Caco-2 (cell line): ENCODE measurements at regions not wholly inside any gene's neighbourhood (a gene's known extent, or its start where the extent isn't known, plus 50 kb on each side); places are given as distances from the start of the nearest gene placed in this dataset.

ENCODE experiments used
- BruUV-seq: library from RNA; stranded (reverse); fragments of 400-500 nt; replicated peaks from 2 replicates; lab custom pipeline; 2021; lab: Mats Ljungman, UMichigan
- CTCF ChIA-PET: fragments of 300-600 bp; sonication (Branson Sonifier 250); formaldehyde crosslinking; loops from one replicate; lab custom pipeline; 2022; ENCODE audit warnings: antibody characterized with exemption; lab: Charles Lee
- POLR2A ChIA-PET: fragments of 300-600 bp; sonication (Branson Sonifier 250); formaldehyde crosslinking; loops from one replicate; lab custom pipeline; 2022; ENCODE audit warnings: antibody characterized with exemption; lab: Charles Lee
- DNase-seq, 2 experiments: peaks; one replicate each; pipeline versions ENCODE4 v3.0.0 to v3.0.0-alpha.2; 2020 to 2022
- H3K27me3 ChIP-seq: replicated peaks from 2 replicates; pipeline ENCODE4 v1.6.0; 2011; ENCODE audit warnings: low read length; ENCODE audit not compliant: control insufficient read depth, insufficient read depth
- H3K36me3 ChIP-seq: 2 replicates; pipeline ENCODE4 v1.5.1; 2011; ENCODE audit warnings: low read length; ENCODE audit not compliant: control insufficient read depth, insufficient read depth
- H3K4me1 ChIP-seq: fragments of 250-450 bp; sonication (Bioruptor Pico); 2 replicates; pipeline ENCODE4 v1.5.1; 2020; ENCODE audit warnings: mild to moderate bottlenecking
- H3K4me3 ChIP-seq: 2 replicates; pipeline ENCODE4 v1.5.1; 2011; ENCODE audit warnings: low read depth, mild to moderate bottlenecking, control low read depth, low read length
- H3K9me3 ChIP-seq: fragments of 250-450 bp; sonication (Bioruptor Pico); 2 replicates; pipeline ENCODE4 v1.5.1; 2020; ENCODE audit warnings: mild to moderate bottlenecking, moderate library complexity
- H3K27ac Mint-ChIP-seq: one replicate; pipeline ENCODE4 v1.8.0; 2022; ENCODE audit warnings: mixed read lengths; ENCODE audit not compliant: unreplicated experiment
- H3K27me3 Mint-ChIP-seq: one replicate; pipeline ENCODE4 v1.8.0; 2022; ENCODE audit warnings: mixed read lengths; ENCODE audit not compliant: insufficient read depth, unreplicated experiment
- H3K36me3 Mint-ChIP-seq: one replicate; pipeline ENCODE4 v1.8.0; 2022; ENCODE audit warnings: mild to moderate bottlenecking, mixed read lengths; ENCODE audit not compliant: insufficient read depth, unreplicated experiment
- H3K4me1 Mint-ChIP-seq: one replicate; pipeline ENCODE4 v1.8.0; 2022; ENCODE audit warnings: low read depth, mixed read lengths; ENCODE audit not compliant: unreplicated experiment
- H3K4me3 Mint-ChIP-seq: one replicate; pipeline ENCODE4 v1.8.0; 2022; ENCODE audit warnings: mild to moderate bottlenecking, moderate library complexity, mixed read lengths; ENCODE audit not compliant: unreplicated experiment
- H3K9me3 Mint-ChIP-seq: one replicate; pipeline ENCODE4 v1.8.0; 2022; ENCODE audit warnings: mixed read lengths; ENCODE audit not compliant: unreplicated experiment
- intact Hi-C: fragments of 100-400 bp; cut with micrococcal nuclease; formaldehyde crosslinking; loops from one replicate; pipeline ENCODE4 v1.10.0; 2022; ENCODE audit not compliant: unreplicated experiment
- TF ChIP-seq, protein P1 (sequence below), 2 experiments: fragments of 200-600 bp in 1 of 2; IDR thresholded peaks; 1 replicate in 1 of 2; 2 replicates in 1 of 2; pipeline versions ENCODE4 v1.5.1 to v1.8.0; 2011 to 2022; ENCODE audit warnings: antibody characterized with exemption in 1 of 2, control low read depth in 1 of 2, inconsistent platforms in 1 of 2, low read depth in 1 of 2, low read length in 1 of 2, mild to moderate bottlenecking in 1 of 2, moderate library complexity in 1 of 2; ENCODE audit not compliant: insufficient read depth in 1 of 2, severe bottlenecking in 1 of 2, unreplicated experiment in 1 of 2

DNA sequence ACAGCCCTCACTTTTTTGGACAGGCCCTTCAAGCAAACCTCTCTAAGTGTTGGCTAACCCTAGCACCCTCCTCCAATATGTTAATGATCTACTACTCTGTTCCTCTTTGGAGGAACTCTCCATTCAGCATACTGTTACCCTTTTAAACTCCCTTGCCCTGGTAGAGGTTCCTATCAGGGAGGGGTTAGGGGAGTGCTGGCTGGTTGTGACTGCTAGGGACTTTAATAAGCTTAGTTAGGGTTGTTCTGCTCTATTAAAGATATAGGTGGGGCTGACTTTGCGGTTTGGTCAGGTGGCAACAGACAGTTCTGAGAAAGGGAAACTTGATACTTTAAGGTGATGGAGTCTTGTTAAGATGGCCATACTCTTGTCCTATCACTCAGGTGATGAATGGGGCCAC is 301.5 kb upstream of the FBXO33 start:
- Mint-ChIP-seq H3K36me3 (no peaks in the 10 kb centered on the region), H3K4me3 (no peak overlapping the region), H3K4me1 (no peaks in the 10 kb centered on the region), H3K9me3 (no peaks in the 10 kb centered on the region), H3K27ac (no peak overlapping the region), H3K27me3 (peaks cover 11% of the 10 kb centered on the region)
- ChIA-PET POLR2A (no interaction called here), CTCF (no interaction called here)
- BruUV-seq, result no TSS peak
- H3K36me3 ChIP-seq, result no peaks in the 10 kb centered on the region
- TF ChIP-seq, protein P1, sequence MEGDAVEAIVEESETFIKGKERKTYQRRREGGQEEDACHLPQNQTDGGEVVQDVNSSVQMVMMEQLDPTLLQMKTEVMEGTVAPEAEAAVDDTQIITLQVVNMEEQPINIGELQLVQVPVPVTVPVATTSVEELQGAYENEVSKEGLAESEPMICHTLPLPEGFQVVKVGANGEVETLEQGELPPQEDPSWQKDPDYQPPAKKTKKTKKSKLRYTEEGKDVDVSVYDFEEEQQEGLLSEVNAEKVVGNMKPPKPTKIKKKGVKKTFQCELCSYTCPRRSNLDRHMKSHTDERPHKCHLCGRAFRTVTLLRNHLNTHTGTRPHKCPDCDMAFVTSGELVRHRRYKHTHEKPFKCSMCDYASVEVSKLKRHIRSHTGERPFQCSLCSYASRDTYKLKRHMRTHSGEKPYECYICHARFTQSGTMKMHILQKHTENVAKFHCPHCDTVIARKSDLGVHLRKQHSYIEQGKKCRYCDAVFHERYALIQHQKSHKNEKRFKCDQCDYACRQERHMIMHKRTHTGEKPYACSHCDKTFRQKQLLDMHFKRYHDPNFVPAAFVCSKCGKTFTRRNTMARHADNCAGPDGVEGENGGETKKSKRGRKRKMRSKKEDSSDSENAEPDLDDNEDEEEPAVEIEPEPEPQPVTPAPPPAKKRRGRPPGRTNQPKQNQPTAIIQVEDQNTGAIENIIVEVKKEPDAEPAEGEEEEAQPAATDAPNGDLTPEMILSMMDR (IDR thresholded peaks at IDR 0.05; ENCODE audit: insufficient read depth in 1 of 2, low read depth in 1 of 2, low read length in 1 of 2, severe bottlenecking in 1 of 2, unreplicated experiment in 1 of 2), result no peak
- H3K4me1 ChIP-seq, result no peaks in the 10 kb centered on the region
- H3K27me3 ChIP-seq, result no peaks in the 10 kb centered on the region
- no peak for DNase-seq
- intact Hi-C loops, result no loop called here
- H3K9me3 ChIP-seq, result no peaks in the 10 kb centered on the region
- H3K4me3 ChIP-seq, result no peak overlapping the region

DNA sequence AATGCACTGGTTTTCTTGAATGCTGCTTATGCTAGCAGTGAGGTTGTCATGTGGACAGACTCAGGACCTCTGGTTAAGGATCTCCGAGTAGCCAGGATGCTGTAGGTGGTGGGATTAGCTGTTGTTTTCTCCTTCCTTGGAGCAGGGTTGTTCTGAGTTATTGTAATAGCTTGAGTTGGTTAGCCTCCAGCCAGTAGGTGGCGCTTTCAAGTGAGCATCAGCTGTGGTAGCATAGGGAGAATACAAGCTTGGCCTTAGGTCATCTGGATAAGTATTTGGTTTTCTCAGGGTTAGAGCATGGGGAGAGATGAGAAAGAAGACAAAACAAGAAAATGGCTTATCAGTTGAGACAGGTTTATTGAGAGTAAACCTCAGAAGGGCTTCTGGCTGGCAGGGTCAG is 299.7 kb upstream of the FBXO33 start:
- H3K27me3 ChIP-seq, result no peaks in the 10 kb centered on the region
- H3K4me1 ChIP-seq, result no peaks in the 10 kb centered on the region
- H3K36me3 ChIP-seq, result no peaks in the 10 kb centered on the region
- DNase-seq, result peak in 1 of 2 experiments; percentile 37
- no peaks in the 10 kb centered on the region for H3K9me3 Mint-ChIP-seq
- BruUV-seq, result no TSS peak
- H3K9me3 ChIP-seq, result no peaks in the 10 kb centered on the region
- H3K27ac Mint-ChIP-seq, result no peak overlapping the region
- peaks cover 11% of the 10 kb centered on the region for H3K27me3 Mint-ChIP-seq
- intact Hi-C loops, result no loop called here
- CTCF ChIA-PET, result no interaction called here
- H3K36me3 Mint-ChIP-seq, result no peaks in the 10 kb centered on the region
- no peaks in the 10 kb centered on the region for H3K4me1 Mint-ChIP-seq
- TF ChIP-seq, protein P1 (IDR thresholded peaks at IDR 0.05; ENCODE audit: insufficient read depth in 1 of 2, low read depth in 1 of 2, low read length in 1 of 2, severe bottlenecking in 1 of 2, unreplicated experiment in 1 of 2), result peak; percentile 41 to 49
- H3K4me3 ChIP-seq, result no peak overlapping the region
- no peak overlapping the region for H3K4me3 Mint-ChIP-seq
- POLR2A ChIA-PET, result no interaction called here

DNA sequence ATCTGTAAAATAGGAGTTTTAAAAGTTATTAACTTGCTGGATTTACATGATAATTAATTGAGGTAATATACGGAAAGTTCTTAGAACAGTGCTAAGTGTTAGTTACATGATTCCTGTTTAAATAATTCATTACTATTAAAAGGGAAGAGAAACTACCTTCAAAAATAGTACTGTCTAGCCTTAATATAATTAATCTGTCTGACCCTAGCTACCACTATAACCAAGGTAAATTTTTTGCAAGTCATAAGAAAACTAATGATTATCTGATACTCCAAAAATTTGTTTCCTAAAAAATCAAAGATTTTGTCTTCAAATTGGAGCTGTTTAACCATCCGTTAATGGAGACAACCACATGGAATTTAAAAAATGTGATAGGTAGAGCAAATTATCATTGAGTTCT is 294.3 kb upstream of the FBXO33 start:
- Histone ChIP-seq H3K36me3 (no peaks in the 10 kb centered on the region), H3K27me3 (no peaks in the 10 kb centered on the region), H3K4me1 (no peaks in the 10 kb centered on the region), H3K9me3 (no peaks in the 10 kb centered on the region), H3K4me3 (no peak overlapping the region)
- ChIA-PET CTCF (interaction anchor here (0.6 kb wide), 1 partner anchor 467 kb away, joined by 4 read pairs; no protein-coding TSS in a partner anchor), POLR2A (no interaction called here)
- no peak overlapping the region for H3K27ac Mint-ChIP-seq
- TF ChIP-seq, protein P1 (IDR thresholded peaks at IDR 0.05; ENCODE audit: insufficient read depth in 1 of 2, low read depth in 1 of 2, low read length in 1 of 2, severe bottlenecking in 1 of 2, unreplicated experiment in 1 of 2), result no peak
- no peak overlapping the region for H3K4me3 Mint-ChIP-seq
- H3K36me3 Mint-ChIP-seq, result no peaks in the 10 kb centered on the region
- no TSS peak for BruUV-seq
- H3K27me3 Mint-ChIP-seq, result peaks cover 7% of the 10 kb centered on the region
- DNase-seq, result no peak
- no peaks in the 10 kb centered on the region for H3K9me3 Mint-ChIP-seq
- no peaks in the 10 kb centered on the region for H3K4me1 Mint-ChIP-seq
- intact Hi-C loops, result no loop called here
